Endothelial cell of umbilical vein (primary cell): ENCODE measurements at regions not wholly inside any gene's neighbourhood (a gene's known extent, or its start where the extent isn't known, plus 50 kb on each side); places are given as distances from the start of the nearest gene placed in this dataset.

Source experiments
- EZH2 ChIP-seq: IDR thresholded peaks from 2 replicates; pipeline ENCODE4 v1.6.1; 2012; ENCODE audit warnings: borderline replicate concordance, low read depth, mild to moderate bottlenecking, moderate library complexity, low read length, inconsistent platforms; ENCODE audit not compliant: severe bottlenecking
- FOS ChIP-seq: IDR thresholded peaks from 2 replicates; pipeline ENCODE4 v1.6.1; 2011; ENCODE audit warnings: mild to moderate bottlenecking, low read length, moderate library complexity, borderline replicate concordance; ENCODE audit not compliant: insufficient read depth
- GATA2 ChIP-seq: IDR thresholded peaks from 2 replicates; pipeline ENCODE4 v1.7.0; 2011; ENCODE audit warnings: low read depth, mild to moderate bottlenecking, moderate library complexity, mixed read lengths, low read length; ENCODE audit not compliant: insufficient read length, insufficient read depth
- JUN ChIP-seq: IDR thresholded peaks from 2 replicates; pipeline ENCODE4 v1.6.1; 2011; ENCODE audit warnings: borderline replicate concordance, low read depth; ENCODE audit not compliant: insufficient read length, insufficient read depth
- MYC ChIP-seq: IDR thresholded peaks from one replicate; pipeline ENCODE4 v1.6.1; 2011; ENCODE audit warnings: mild to moderate bottlenecking, low read depth, low read length
- POLR2A ChIP-seq: IDR thresholded peaks from 2 replicates; pipeline ENCODE4 v1.6.1; 2012; ENCODE audit warnings: low read depth, mild to moderate bottlenecking, control low read depth, low read length
- POLR2AphosphoS5 ChIP-seq: IDR thresholded peaks from 2 replicates; pipeline ENCODE4 v1.6.1; 2012; ENCODE audit warnings: low read depth, mild to moderate bottlenecking, control low read depth, low read length, moderate library complexity; ENCODE audit not compliant: insufficient read depth
- TF ChIP-seq, protein P1 (sequence below), 2 donors: IDR thresholded peaks; 1 replicate in 1 of 2; 2 replicates in 1 of 2; pipeline ENCODE4 v1.5.1; 2011; ENCODE audit warnings: low read length in 2 of 2, mild to moderate bottlenecking in 2 of 2, moderate library complexity in 2 of 2, control low read depth in 1 of 2, inconsistent platforms in 1 of 2, low read depth in 1 of 2; ENCODE audit not compliant: insufficient read depth in 1 of 2; ENCODE audit errors: extremely low read depth in 1 of 2
- TF ChIP-seq, protein P2 (sequence below): IDR thresholded peaks from 2 replicates; pipeline ENCODE4 v1.6.1; 2011; ENCODE audit not compliant: insufficient read depth, insufficient read length

DNA sequence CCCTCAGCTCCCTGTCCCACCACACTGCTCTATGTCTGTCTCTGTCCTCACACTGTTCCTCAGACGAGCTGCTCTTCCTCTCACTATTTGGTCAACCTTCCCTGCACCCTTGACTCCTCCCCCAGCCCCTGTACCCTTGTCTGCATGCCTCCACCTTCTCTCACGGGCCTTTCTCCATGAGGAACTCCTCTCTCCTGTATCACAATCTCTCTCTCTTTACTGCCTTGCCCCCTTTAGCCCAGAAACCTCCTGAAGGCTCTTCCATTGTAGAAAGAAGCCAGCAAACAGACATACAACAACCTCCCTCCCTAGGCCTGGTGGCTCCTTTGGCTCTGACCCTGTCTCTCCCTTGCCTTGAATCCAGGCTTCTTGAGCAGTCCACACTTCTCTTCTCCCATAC lies 251.6 kb upstream of the CSF3R start:
- TF ChIP-seq EZH2: no peak
- TF ChIP-seq POLR2AphosphoS5: no peak
- no peak for TF ChIP-seq JUN
- TF ChIP-seq, protein P1, sequence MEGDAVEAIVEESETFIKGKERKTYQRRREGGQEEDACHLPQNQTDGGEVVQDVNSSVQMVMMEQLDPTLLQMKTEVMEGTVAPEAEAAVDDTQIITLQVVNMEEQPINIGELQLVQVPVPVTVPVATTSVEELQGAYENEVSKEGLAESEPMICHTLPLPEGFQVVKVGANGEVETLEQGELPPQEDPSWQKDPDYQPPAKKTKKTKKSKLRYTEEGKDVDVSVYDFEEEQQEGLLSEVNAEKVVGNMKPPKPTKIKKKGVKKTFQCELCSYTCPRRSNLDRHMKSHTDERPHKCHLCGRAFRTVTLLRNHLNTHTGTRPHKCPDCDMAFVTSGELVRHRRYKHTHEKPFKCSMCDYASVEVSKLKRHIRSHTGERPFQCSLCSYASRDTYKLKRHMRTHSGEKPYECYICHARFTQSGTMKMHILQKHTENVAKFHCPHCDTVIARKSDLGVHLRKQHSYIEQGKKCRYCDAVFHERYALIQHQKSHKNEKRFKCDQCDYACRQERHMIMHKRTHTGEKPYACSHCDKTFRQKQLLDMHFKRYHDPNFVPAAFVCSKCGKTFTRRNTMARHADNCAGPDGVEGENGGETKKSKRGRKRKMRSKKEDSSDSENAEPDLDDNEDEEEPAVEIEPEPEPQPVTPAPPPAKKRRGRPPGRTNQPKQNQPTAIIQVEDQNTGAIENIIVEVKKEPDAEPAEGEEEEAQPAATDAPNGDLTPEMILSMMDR (IDR thresholded peaks at IDR 0.05; ENCODE audit: extremely low read depth in 1 of 2, insufficient read depth in 1 of 2, low read depth in 1 of 2, low read length in 2 of 2): no peak
- TF ChIP-seq POLR2A: no peak
- no peak for TF ChIP-seq MYC
- TF ChIP-seq, protein P2, sequence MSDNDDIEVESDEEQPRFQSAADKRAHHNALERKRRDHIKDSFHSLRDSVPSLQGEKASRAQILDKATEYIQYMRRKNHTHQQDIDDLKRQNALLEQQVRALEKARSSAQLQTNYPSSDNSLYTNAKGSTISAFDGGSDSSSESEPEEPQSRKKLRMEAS: no peak
- TF ChIP-seq FOS: no peak
- TF ChIP-seq GATA2: no peak
